WERI-Rb-1 (cell line): ENCODE measurements at regions not wholly inside any gene's neighbourhood (a gene's known extent, or its start where the extent isn't known, plus 50 kb on each side); places are given as distances from the start of the nearest gene placed in this dataset.

Source experiments
- DNase-seq: peaks from one replicate; pipeline ENCODE4 v3.0.0-alpha.2; 2020
- H3K27ac ChIP-seq: fragments of 250-450 bp; sonication (Bioruptor Pico); 2 replicates; pipeline ENCODE4 v1.5.1; 2020; ENCODE audit warnings: mild to moderate bottlenecking, moderate library complexity
- H3K27me3 ChIP-seq: fragments of 250-450 bp; sonication (Bioruptor Pico); 2 replicates; pipeline ENCODE4 v1.5.1; 2021; ENCODE audit warnings: mild to moderate bottlenecking, low read depth, moderate library complexity; ENCODE audit not compliant: insufficient read depth, severe bottlenecking
- H3K36me3 ChIP-seq: fragments of 250-450 bp; sonication (Bioruptor Pico); 2 replicates; pipeline ENCODE4 v1.5.1; 2020; ENCODE audit warnings: mild to moderate bottlenecking, moderate library complexity
- H3K4me3 ChIP-seq: 2 replicates; pipeline ENCODE4 v1.5.1; 2011; ENCODE audit warnings: low read depth, mild to moderate bottlenecking, control low read depth, low read length
- H3K9me3 ChIP-seq: fragments of 250-450 bp; sonication (Bioruptor Pico); 2 replicates; pipeline ENCODE4 v1.5.1; 2021; ENCODE audit warnings: mild to moderate bottlenecking, moderate library complexity; ENCODE audit not compliant: severe bottlenecking
- CTCF ChIP-seq: IDR thresholded peaks from 2 replicates; pipeline ENCODE4 v1.5.1; 2011; ENCODE audit warnings: low read depth, mild to moderate bottlenecking, control low read depth, inconsistent platforms, low read length

DNA sequence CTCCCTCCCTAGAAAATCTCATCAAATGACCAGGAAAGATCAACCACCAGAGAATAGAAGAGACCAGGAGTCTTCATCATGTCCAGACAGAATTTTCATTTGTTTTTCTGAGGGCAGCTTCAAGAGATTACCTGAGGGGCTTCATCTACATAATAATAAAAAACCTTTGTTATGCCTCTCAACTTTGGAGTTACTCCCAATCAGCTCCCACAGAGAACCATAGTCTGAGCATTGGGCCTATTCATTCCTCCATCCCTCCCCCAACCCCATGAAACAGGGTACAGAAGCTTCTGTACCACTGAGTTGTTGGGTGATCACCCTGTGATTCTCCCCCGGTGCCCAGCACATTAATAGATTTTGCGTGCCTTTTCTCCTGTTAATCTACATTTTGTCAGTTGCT, 53.3 kb upstream of the PRRC2C start:
- H3K36me3 ChIP-seq = no peaks in the 10 kb centered on the region
- H3K9me3 ChIP-seq = peaks cover 7% of the 10 kb centered on the region

GRCh38 chr1:171432473-171432872, 52.9 kb upstream of the PRRC2C start:
- Histone ChIP-seq H3K36me3 (no peaks in the 10 kb centered on the region), H3K27me3 (no peaks in the 10 kb centered on the region), H3K27ac (no peak overlapping the region), H3K9me3 (peaks cover 7% of the 10 kb centered on the region), H3K4me3 (no peak overlapping the region)
- TF ChIP-seq CTCF = no peak
- no peak for DNase-seq

More for the DNA sequence above, 53.3 kb upstream of the PRRC2C start:
- Histone ChIP-seq H3K4me3 (no peak overlapping the region), H3K27me3 (no peaks in the 10 kb centered on the region), H3K27ac (no peak overlapping the region)
- TF ChIP-seq CTCF = no peak
- DNase-seq = no peak

DNA sequence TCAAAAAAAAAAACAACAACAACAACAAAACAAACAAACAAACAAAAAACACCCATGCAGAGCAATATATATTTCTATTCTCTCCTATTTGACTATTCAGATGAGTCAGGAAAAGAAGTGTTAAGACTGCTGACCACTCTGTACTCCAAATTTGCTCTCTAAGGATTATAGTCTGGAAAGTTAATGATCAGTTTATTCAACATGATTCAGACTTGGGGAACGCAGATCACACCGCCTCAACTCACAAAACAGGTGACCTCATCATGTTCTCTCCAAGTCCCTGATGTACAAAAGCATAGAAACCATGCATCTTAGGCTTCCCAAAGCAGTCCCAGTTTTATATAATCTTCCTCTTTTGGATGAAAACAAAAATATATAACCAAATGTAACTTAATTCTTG, 51.9 kb upstream of the PRRC2C start:
- H3K4me3 ChIP-seq = no peak overlapping the region
- H3K9me3 ChIP-seq = peaks cover 7% of the 10 kb centered on the region
- H3K36me3 ChIP-seq = no peaks in the 10 kb centered on the region
- H3K27ac ChIP-seq = no peak overlapping the region
- H3K27me3 ChIP-seq = no peaks in the 10 kb centered on the region
- no peak for TF ChIP-seq CTCF
- DNase-seq = no peak

- no peak for TF ChIP-seq CTCF
- H3K9me3 ChIP-seq = no peaks in the 10 kb centered on the region
- no peak overlapping the region for H3K27ac ChIP-seq
- H3K27me3 ChIP-seq = no peaks in the 10 kb centered on the region
- H3K36me3 ChIP-seq = no peaks in the 10 kb centered on the region
- no peak overlapping the region for H3K4me3 ChIP-seq
- no peak for DNase-seq
These were observed 50.5 kb upstream of the PRRC2C start for GRCh38 chr1:171434717-171435346.
